HCT116 (cell line): ENCODE measurements at regions not wholly inside any gene's neighbourhood (a gene's known extent, or its start where the extent isn't known, plus 50 kb on each side); places are given as distances from the start of the nearest gene placed in this dataset.

ENCODE experiments used
- ATAC-seq: fragments of 200-7000 bp; cut with Tn5 transposase; 2 replicates; pipeline ENCODE4 v1.9.1; 2020; ENCODE audit warnings: mild to moderate bottlenecking, moderate library complexity
- BruUV-seq: library from RNA; stranded (reverse); fragments of 400-500 nt; replicated peaks from 2 replicates; lab custom pipeline; 2021; lab: Mats Ljungman, UMichigan
- CTCF ChIA-PET: fragments of 300-600 bp; sonication (Branson Sonifier 250); formaldehyde crosslinking; loops from one replicate; lab custom pipeline; 2021; ENCODE audit warnings: antibody characterized with exemption; lab: Charles Lee
- POLR2A ChIA-PET: fragments of 300-600, 350-600 bp; sonication (Branson Sonifier 250); formaldehyde crosslinking; loops from one replicate; lab custom pipeline; 2021; ENCODE audit warnings: antibody characterized with exemption; lab: Charles Lee
- RAD21 ChIA-PET, 2 experiments: fragments of 300-600 bp; sonication (Branson Sonifier 250); formaldehyde crosslinking; loops; one replicate each; lab custom pipeline; 2023; ENCODE audit warnings: low total read pairs in 2 of 2; ENCODE audit not compliant: uncharacterized antibody in 2 of 2, unreplicated experiment in 2 of 2, low non-redundant PET in 1 of 2; lab: Charles Lee
- DNase-seq: peaks from one replicate; pipeline ENCODE4 v3.0.0-alpha.2; 2010; ENCODE audit warnings: low read depth, low spot score
- H2AFZ ChIP-seq: fragments of 200-600 bp; shearing (Covaris generic), sonication (generic); 2 replicates; pipeline ENCODE4 v1.6.1; 2017; ENCODE audit warnings: low read depth, mixed run types, mixed read lengths, antibody characterized with exemption, low read length; ENCODE audit not compliant: poor library complexity, severe bottlenecking
- H3K27ac ChIP-seq: 2 replicates; pipeline ENCODE4 v1.5.1; 2012; ENCODE audit warnings: low read depth, low read length
- H3K27me3 ChIP-seq: fragments of 200-600 bp; sonication (generic); 2 replicates; pipeline ENCODE4 v1.6.1; 2016; ENCODE audit warnings: mixed run types, low read length, mixed read lengths; ENCODE audit not compliant: insufficient read depth
- H3K36me3 ChIP-seq, 2 experiments: fragments of 200-500 bp in 1 of 2; fragments of 200-600 bp in 1 of 2; sonication (Bioruptor generic) in 1 of 2; sonication (generic) in 1 of 2; 2 replicates each; pipeline versions ENCODE4 v1.5.1 to v1.6.1; 2014 to 2016; ENCODE audit warnings: low read length in 2 of 2, inconsistent platforms in 1 of 2, mixed read lengths in 1 of 2, mixed run types in 1 of 2; ENCODE audit not compliant: insufficient read depth in 2 of 2, control insufficient read depth in 1 of 2
- H3K4me1 ChIP-seq, 2 experiments: fragments of 200-600 bp in 1 of 2; sonication (generic) in 1 of 2; 2 replicates each; pipeline versions ENCODE4 v1.5.1 to v1.6.1; 2012 to 2017; ENCODE audit warnings: low read length in 2 of 2, inconsistent platforms in 1 of 2, mild to moderate bottlenecking in 1 of 2, mixed read lengths in 1 of 2, mixed run types in 1 of 2, moderate library complexity in 1 of 2; ENCODE audit not compliant: insufficient read depth in 2 of 2, control insufficient read depth in 1 of 2
- H3K4me2 ChIP-seq: fragments of 200-600 bp; sonication (generic); 2 replicates; pipeline ENCODE4 v1.6.1; 2017; ENCODE audit warnings: mixed run types, low read length, mixed read lengths
- H3K4me3 ChIP-seq, 2 experiments: fragments of 200-600 bp in 1 of 2; sonication (generic) in 1 of 2; replicated peaks in 1 of 2; 2 replicates each; pipeline ENCODE4 v1.5.1; 2011 to 2016; ENCODE audit warnings: low read length in 2 of 2, control low read depth in 1 of 2, low read depth in 1 of 2, mild to moderate bottlenecking in 1 of 2, mixed read lengths in 1 of 2, mixed run types in 1 of 2
- H3K79me2 ChIP-seq: fragments of 200-600 bp; sonication (generic); 2 replicates; pipeline ENCODE4 v1.6.1; 2017; ENCODE audit warnings: mild to moderate bottlenecking, mixed run types, low read length, moderate library complexity, mixed read lengths; ENCODE audit not compliant: insufficient read depth
- H3K9ac ChIP-seq: fragments of 200-600 bp; sonication (generic); 2 replicates; pipeline ENCODE4 v1.6.1; 2016; ENCODE audit warnings: low read length, mixed read lengths
- H3K9me2 ChIP-seq: fragments of 200-600 bp; sonication (generic), shearing (Covaris generic); 2 replicates; pipeline ENCODE4 v1.6.1; 2017; ENCODE audit warnings: mixed run types, mild to moderate bottlenecking, moderate library complexity; ENCODE audit not compliant: insufficient read depth
- H3K9me3 ChIP-seq, 2 experiments: fragments of 200-500 bp in 1 of 2; fragments of 200-600 bp in 1 of 2; sonication (Bioruptor generic) in 1 of 2; sonication (generic) in 1 of 2; 2 replicates each; pipeline ENCODE4 v1.6.1; 2014 to 2017; ENCODE audit warnings: low read length in 2 of 2, mixed read lengths in 2 of 2, inconsistent platforms in 1 of 2, low read depth in 1 of 2, mild to moderate bottlenecking in 1 of 2, mixed run types in 1 of 2, moderate library complexity in 1 of 2; ENCODE audit not compliant: control insufficient read depth in 1 of 2, insufficient read depth in 1 of 2
- H4K20me1 ChIP-seq: fragments of 200-600 bp; sonication (generic), shearing (Covaris generic); 2 replicates; pipeline ENCODE4 v1.6.1; 2017; ENCODE audit warnings: mixed run types, mild to moderate bottlenecking, moderate library complexity; ENCODE audit not compliant: insufficient read depth
- ATF3 ChIP-seq: IDR thresholded peaks from 2 replicates; pipeline ENCODE4 v1.6.1; 2012
- CBX3 ChIP-seq: IDR thresholded peaks from 2 replicates; pipeline ENCODE4 v1.6.1; 2012; ENCODE audit warnings: low read depth
- CEBPB ChIP-seq: IDR thresholded peaks from 2 replicates; pipeline ENCODE4 v1.6.1; 2012; ENCODE audit warnings: low read depth
- ELF1 ChIP-seq: IDR thresholded peaks from 2 replicates; pipeline ENCODE4 v1.6.1; 2012; ENCODE audit warnings: low read depth, borderline replicate concordance
- EZH2 ChIP-seq: fragments of 200-600 bp; sonication (generic); IDR thresholded peaks from 2 replicates; pipeline ENCODE4 v1.6.1; 2017; ENCODE audit warnings: antibody characterized with exemption, mixed run types
- EZH2phosphoT487 ChIP-seq: fragments of 200-600 bp; IDR thresholded peaks from 2 replicates; pipeline ENCODE4 v1.6.1; 2018; ENCODE audit warnings: antibody characterized with exemption, borderline replicate concordance
- JUND ChIP-seq: IDR thresholded peaks from 2 replicates; pipeline ENCODE4 v1.6.1; 2012
- POLR2A ChIP-seq: IDR thresholded peaks from 2 replicates; pipeline ENCODE4 v1.7.0; 2011; ENCODE audit warnings: borderline replicate concordance; ENCODE audit not compliant: insufficient read depth, insufficient read length; ENCODE audit errors: extremely low read depth
- REST ChIP-seq: IDR thresholded peaks from 2 replicates; pipeline ENCODE4 v1.6.1; 2012; ENCODE audit warnings: low read depth
- SP1 ChIP-seq: IDR thresholded peaks from 2 replicates; pipeline ENCODE4 v1.6.1; 2012; ENCODE audit warnings: low read depth
- SRF ChIP-seq: IDR thresholded peaks from 2 replicates; pipeline ENCODE4 v1.6.1; 2012; ENCODE audit warnings: low read depth
- TCF7L2 ChIP-seq: IDR thresholded peaks from 2 replicates; pipeline ENCODE4 v1.7.0; 2011; ENCODE audit warnings: borderline replicate concordance, inconsistent platforms; ENCODE audit not compliant: insufficient read depth, insufficient read length; ENCODE audit errors: extremely low read depth
- ZFX ChIP-seq: fragments of 450-650 bp; IDR thresholded peaks from 2 replicates; pipeline ENCODE4 v1.6.1; 2017
- intact Hi-C: fragments of 100-400 bp; cut with micrococcal nuclease; formaldehyde crosslinking; loops from 2 replicates; pipeline ENCODE4 v1.10.0; 2022

GRCh38 chr5:97243353-97243752 is 60.3 kb upstream of the RIOK2 start:
- ChIA-PET RAD21 (no interaction called here), POLR2A (no interaction called here)
- intact Hi-C loops: no loop called here

GRCh38 chr5:97245386-97245785 is 62.3 kb upstream of the RIOK2 start:
- H3K9me2 ChIP-seq: no peaks in the 10 kb centered on the region
- CTCF ChIA-PET: interaction anchor here (1.1 kb wide), 1 partner anchor 14 kb away, joined by 3 read pairs; no protein-coding TSS in a partner anchor
- no peaks in the 10 kb centered on the region for H3K27me3 ChIP-seq
- no peak overlapping the region for H3K4me3 ChIP-seq
- no peaks in the 10 kb centered on the region for H3K36me3 ChIP-seq
- H3K9ac ChIP-seq: no peak overlapping the region
- H2AFZ ChIP-seq: no peak overlapping the region
- H3K79me2 ChIP-seq: no peaks in the 10 kb centered on the region
- ATAC-seq: no peak
- H3K4me2 ChIP-seq: no peak overlapping the region
- TF ChIP-seq EZH2: no peak
- TF ChIP-seq, all 23 proteins: peak for 0
- H4K20me1 ChIP-seq: no peaks in the 10 kb centered on the region
- no peaks in the 10 kb centered on the region for H3K4me1 ChIP-seq
- intact Hi-C loops: no loop called here
- ChIA-PET RAD21 (no interaction called here), POLR2A (no interaction called here)
- DNase-seq: no peak
- no peaks in the 10 kb centered on the region for H3K9me3 ChIP-seq
- no TSS peak for BruUV-seq
- H3K27ac ChIP-seq: no peak overlapping the region

More at GRCh38 chr5:97243353-97243752, 60.3 kb upstream of the RIOK2 start:
- no peak overlapping the region for H3K4me3 ChIP-seq
- H3K27ac ChIP-seq: no peak overlapping the region
- no peaks in the 10 kb centered on the region for H3K36me3 ChIP-seq
- no peak overlapping the region for H3K9ac ChIP-seq
- H3K4me2 ChIP-seq: no peak overlapping the region
- no peaks in the 10 kb centered on the region for H3K9me2 ChIP-seq
- no peak for ATAC-seq
- H3K9me3 ChIP-seq: no peaks in the 10 kb centered on the region
- no peaks in the 10 kb centered on the region for H3K27me3 ChIP-seq
- H2AFZ ChIP-seq: no peak overlapping the region
- BruUV-seq: no TSS peak
- TF ChIP-seq EZH2phosphoT487: no peak
- TF ChIP-seq CEBPB: no peak
- H3K79me2 ChIP-seq: no peaks in the 10 kb centered on the region
- H4K20me1 ChIP-seq: no peaks in the 10 kb centered on the region
- CTCF ChIA-PET: interaction anchor here (2.0 kb wide), 1 partner anchor 12 kb away, joined by 6 read pairs; no protein-coding TSS in a partner anchor
- H3K4me1 ChIP-seq: no peaks in the 10 kb centered on the region
- no peak for DNase-seq

- Histone ChIP-seq H3K36me3 (no peaks in the 10 kb centered on the region), H3K27ac (no peak overlapping the region), H4K20me1 (no peaks in the 10 kb centered on the region), H2AFZ (no peak overlapping the region), H3K27me3 (no peaks in the 10 kb centered on the region), H3K79me2 (no peaks in the 10 kb centered on the region), H3K9me3 (no peaks in the 10 kb centered on the region), H3K9me2 (no peaks in the 10 kb centered on the region), H3K4me1 (no peaks in the 10 kb centered on the region), H3K9ac (no peak overlapping the region), H3K4me2 (no peak overlapping the region), H3K4me3 (no peak overlapping the region)
- no TSS peak for BruUV-seq
- CTCF ChIA-PET: no interaction called here
- POLR2A ChIA-PET: no interaction called here
- DNase-seq: no peak
- intact Hi-C loops: no loop called here
- RAD21 ChIA-PET: no interaction called here
- no peak for ATAC-seq
- TF ChIP-seq TCF7L2: no peak
- no peak for TF ChIP-seq SRF
- no peak for TF ChIP-seq CBX3
- no peak for TF ChIP-seq REST
- no peak for TF ChIP-seq ATF3
- TF ChIP-seq POLR2A: no peak
- no peak for TF ChIP-seq JUND
- TF ChIP-seq ZFX: no peak
- no peak for TF ChIP-seq EZH2phosphoT487
- TF ChIP-seq SP1: no peak
- no peak for TF ChIP-seq ELF1
Measured at GRCh38 chr5:97250113-97250512, 67.1 kb upstream of the RIOK2 start.
